GM12878 (cell line): ENCODE measurements at regions not wholly inside any gene's neighbourhood (a gene's known extent, or its start where the extent isn't known, plus 50 kb on each side); places are given as distances from the start of the nearest gene placed in this dataset.

Experiments used
- ATAC-seq: fragments of 200-7000 bp; cut with Tn5 transposase; 3 replicates; pipeline ENCODE4 v1.9.1; 2020; ENCODE audit warnings: mild to moderate bottlenecking, moderate library complexity
- BruUV-seq: library from RNA; stranded (reverse); fragments of 400-500 nt; replicated peaks from 2 replicates; lab custom pipeline; 2021; lab: Mats Ljungman, UMichigan
- CTCF ChIA-PET: fragments of 300-600 bp; sonication (Branson Sonifier 250); formaldehyde crosslinking; extraction: SDS; loops from one replicate; lab custom pipeline; 2021; ENCODE audit warnings: inconsistent platforms; lab: Yijun Ruan, JAX
- POLR2A ChIA-PET: fragments of 350-600 bp; formaldehyde crosslinking; extraction: SDS; loops from one replicate; lab custom pipeline; 2021; ENCODE audit warnings: inconsistent platforms; lab: Charles Lee
- RAD21 ChIA-PET: fragments of 300-600 bp; sonication (Branson Sonifier 250); formaldehyde crosslinking; loops from one replicate; lab custom pipeline; 2023; ENCODE audit warnings: antibody characterized with exemption; ENCODE audit not compliant: unreplicated experiment; lab: Charles Lee
- SMC1A ChIA-PET: fragments of 300-600 bp; sonication (Branson Sonifier 250); formaldehyde crosslinking; loops from one replicate; lab custom pipeline; 2023; ENCODE audit not compliant: unreplicated experiment, uncharacterized antibody; lab: Charles Lee
- DNase-seq: peaks from one replicate; pipeline ENCODE4 v3.0.0-alpha.2; 2011; ENCODE audit warnings: low read depth, low spot score
- FAIRE-seq: peaks from 3 replicates; lab custom pipeline; 2011; peaks lifted over from hg19 to GRCh38; lab: Jason Lieb, UNC
- H2AFZ ChIP-seq: 2 replicates; pipeline ENCODE4 v1.6.0; 2011; ENCODE audit warnings: low read depth, low read length, control low read depth; ENCODE audit not compliant: control insufficient read depth
- H3K27ac ChIP-seq: 2 replicates; pipeline ENCODE4 v1.5.1; 2011; ENCODE audit warnings: control low read depth; ENCODE audit not compliant: control insufficient read depth, insufficient read depth
- H3K27me3 ChIP-seq, 2 experiments: replicated peaks in 1 of 2; 2 replicates each; pipeline versions ENCODE4 v1.6.0 to v1.6.1; 2011; ENCODE audit warnings: low read length in 1 of 2; ENCODE audit not compliant: control insufficient read depth in 2 of 2, insufficient read depth in 2 of 2
- H3K36me3 ChIP-seq, 2 experiments: 2 replicates each; pipeline ENCODE4 v1.5.1; 2011; ENCODE audit warnings: low read length in 1 of 2; ENCODE audit not compliant: control insufficient read depth in 2 of 2, insufficient read depth in 2 of 2
- H3K4me1 ChIP-seq: 2 replicates; pipeline ENCODE4 v1.6.1; 2011; ENCODE audit warnings: mild to moderate bottlenecking, low read length, moderate library complexity, mixed read lengths; ENCODE audit not compliant: control insufficient read depth, insufficient read depth
- H3K4me2 ChIP-seq: 2 replicates; pipeline ENCODE4 v1.6.0; 2011; ENCODE audit warnings: control low read depth; ENCODE audit not compliant: control insufficient read depth, insufficient read depth
- H3K4me3 ChIP-seq: fragments of 200-600 bp; sonication (generic); 2 replicates; pipeline ENCODE4 v1.5.1; 2016
- H3K79me2 ChIP-seq: 2 replicates; pipeline ENCODE4 v1.6.0; 2011; ENCODE audit warnings: low read length; ENCODE audit not compliant: control insufficient read depth, insufficient read depth
- H3K9ac ChIP-seq: 2 replicates; pipeline ENCODE4 v1.8.0; 2011; ENCODE audit warnings: low read length, control low read depth, mixed read lengths; ENCODE audit not compliant: control insufficient read depth, insufficient read depth
- H3K9me3 ChIP-seq: replicated peaks from 3 replicates; pipeline ENCODE4 v1.5.1; 2011; ENCODE audit warnings: mild to moderate bottlenecking, low read length; ENCODE audit not compliant: control insufficient read depth, insufficient read depth
- H4K20me1 ChIP-seq: 2 replicates; pipeline ENCODE4 v1.6.0; 2011; ENCODE audit not compliant: control insufficient read depth, insufficient read depth
- BRCA1 ChIP-seq: IDR thresholded peaks from 2 replicates; pipeline ENCODE4 v1.6.1; 2011; ENCODE audit warnings: low read depth, low read length, improper control_type of control experiment
- JUNB ChIP-seq: IDR thresholded peaks from 2 replicates; pipeline ENCODE4 v1.6.1; 2016; ENCODE audit warnings: antibody characterized with exemption, mild to moderate bottlenecking
- TCF3 ChIP-seq: IDR thresholded peaks from 2 replicates; pipeline ENCODE4 v1.6.1; 2012; ENCODE audit warnings: low read depth, mild to moderate bottlenecking, low read length, borderline replicate concordance; ENCODE audit not compliant: insufficient read depth
- TCF7 ChIP-seq: IDR thresholded peaks from 2 replicates; pipeline ENCODE4 v1.6.1; 2014; ENCODE audit warnings: antibody characterized with exemption, borderline replicate concordance
- WGBS: methylation state at CpG from one replicate; pipeline ENCODE4 v1.1.6; 2016; ENCODE audit warnings: low lambda C conversion rate; ENCODE audit not compliant: insufficient replicate concordance, insufficient coverage; ENCODE audit errors: missing lambda C conversion rate; 5-methylcytosine and 5-hydroxymethylcytosine counted together
- in situ Hi-C: fragments of 300-500 bp; cut with MboI; formaldehyde crosslinking; loops from 9 replicates; pipeline ENCODE4 v1.14.3; 2018; ENCODE audit warnings: mixed read lengths
- intact Hi-C: fragments of 100-400 bp; cut with micrococcal nuclease; formaldehyde crosslinking; loops from one replicate; pipeline ENCODE4 v1.14.2; 2022; ENCODE audit not compliant: unreplicated experiment

GRCh38 chr12:100743060-100743459 is 51.5 kb upstream of the ANO4 start:
- no TSS peak for BruUV-seq
- H3K36me3 ChIP-seq, result no peaks in the 10 kb centered on the region
- ATAC-seq (no peak), FAIRE-seq (no peak), DNase-seq (no peak)
- no peak overlapping the region for H3K27ac ChIP-seq
- no peak overlapping the region for H3K4me2 ChIP-seq
- SMC1A ChIA-PET, result interaction anchor here (1.1 to 2.0 kb wide), 2 partner anchors 9 to 508 kb away, joined by 3 to 4 read pairs; no protein-coding TSS in a partner anchor
- no peaks in the 10 kb centered on the region for H3K9me3 ChIP-seq
- intact Hi-C loops (no loop called here), in situ Hi-C loops (no loop called here)
- CTCF ChIA-PET, result interaction anchor here (0.7 to 4.2 kb wide), 4 partner anchors 9 to 760 kb away, joined by 3 to 35 read pairs (median 4); no protein-coding TSS in a partner anchor
- H3K4me1 ChIP-seq, result no peaks in the 10 kb centered on the region
- no peaks in the 10 kb centered on the region for H3K27me3 ChIP-seq
- H3K9ac ChIP-seq, result no peak overlapping the region
- WGBS, result 0% methylated on average over 1 of the region's 1 CpG
- POLR2A ChIA-PET, result no interaction called here
- no peaks in the 10 kb centered on the region for H4K20me1 ChIP-seq
- RAD21 ChIA-PET, result interaction anchor here (1.6 to 2.0 kb wide), 2 partner anchors 71 to 508 kb away, joined by 6 to 10 read pairs; no protein-coding TSS in a partner anchor
- H3K4me3 ChIP-seq, result no peak overlapping the region
- no peak overlapping the region for H2AFZ ChIP-seq
- TF ChIP-seq JUNB (no peak), TCF7 (no peak), BRCA1 (no peak), TCF3 (no peak)
- H3K79me2 ChIP-seq, result no peaks in the 10 kb centered on the region
